ENCODE measurements at regions not wholly inside any gene's neighbourhood (a gene's known extent, or its start where the extent isn't known, plus 50 kb on each side); places are given as distances from the start of the nearest gene placed in this dataset.

DNA sequence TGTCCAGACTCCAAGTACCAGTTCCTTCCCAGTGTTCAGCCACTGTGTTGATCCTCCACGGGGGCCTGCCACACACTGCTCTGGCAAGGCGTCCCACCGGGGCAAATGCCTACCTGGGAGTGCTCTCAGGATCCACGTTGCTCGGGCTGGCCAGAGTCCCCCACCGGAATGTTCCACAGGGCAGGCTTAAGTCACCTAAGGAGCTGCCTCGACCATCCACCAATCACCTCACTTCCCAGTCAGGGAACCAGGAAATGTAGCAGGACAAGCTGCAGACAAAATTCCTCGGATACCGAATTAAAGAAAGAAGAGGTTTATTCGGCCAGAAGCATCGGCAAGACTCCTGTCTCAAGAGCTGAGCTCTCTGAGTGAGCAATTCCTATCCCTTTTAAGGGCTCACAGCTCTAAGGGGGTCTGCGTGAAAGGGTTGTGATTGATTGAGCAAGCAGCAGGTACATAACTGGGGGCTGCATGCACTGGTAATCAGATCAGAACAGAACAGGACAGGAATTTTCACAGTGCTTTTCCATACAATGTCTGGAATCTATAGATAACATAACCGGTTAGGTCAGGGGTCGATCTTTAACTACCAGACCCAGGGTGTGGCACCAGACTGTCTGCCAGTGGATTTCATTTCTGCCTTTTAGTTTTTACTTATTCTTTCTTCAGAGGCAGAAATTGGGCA, 56.9 kb upstream of the EDNRB start:
- ChIA-PET CTCF (no interaction called here), POLR2A (ENCODE audit: low non-redundant PET) (no interaction called here)
- no TSS peak for BruUV-seq (replicated peaks)
- Histone ChIP-seq H3K36me3 (ENCODE audit: insufficient read depth, low read length, poor library complexity, severe bottlenecking) (no peaks in the 10 kb centered on the region), H3K4me1 (ENCODE audit: insufficient read depth, low read length, poor library complexity, severe bottlenecking) (no peaks in the 10 kb centered on the region), H3K9me3 (ENCODE audit: low read depth, low read length, poor library complexity, severe bottlenecking) (peaks cover 5% of the 10 kb centered on the region), H3K4me3 (ENCODE audit: low read depth, low read length, poor library complexity, severe bottlenecking) (no peak overlapping the region), H3K27me3 (replicated peaks; ENCODE audit: insufficient read depth, low read depth, low read length, poor library complexity) (no peaks in the 10 kb centered on the region), H3K27ac (ENCODE audit: low read depth, low read length, poor library complexity, severe bottlenecking) (no peak overlapping the region)
- DNase-seq (ENCODE audit: low spot score) = no peak
- intact Hi-C loops (cut with micrococcal nuclease; ENCODE audit: unreplicated experiment) = no loop called here
- TF ChIP-seq EZH2 (IDR thresholded peaks at IDR 0.05; ENCODE audit: borderline replicate concordance, low read depth, low read length, poor library complexity, severe bottlenecking) = no peak
- no peak for TF ChIP-seq CTCF (conservative IDR thresholded peaks at IDR 0.05; ENCODE audit: low read depth, low read length)

- CTCF ChIA-PET = no interaction called here
- H3K9me3 ChIP-seq (ENCODE audit: low read depth, low read length, poor library complexity, severe bottlenecking) = no peaks in the 10 kb centered on the region
- POLR2A ChIA-PET (ENCODE audit: low non-redundant PET) = no interaction called here
- no peak for DNase-seq (ENCODE audit: low spot score)
- no peaks in the 10 kb centered on the region for H3K4me1 ChIP-seq (ENCODE audit: insufficient read depth, low read length, poor library complexity, severe bottlenecking)
- no peak overlapping the region for H3K4me3 ChIP-seq (ENCODE audit: low read depth, low read length, poor library complexity, severe bottlenecking)
- no peaks in the 10 kb centered on the region for H3K36me3 ChIP-seq (ENCODE audit: insufficient read depth, low read length, poor library complexity, severe bottlenecking)
- intact Hi-C loops (cut with micrococcal nuclease; ENCODE audit: unreplicated experiment) = no loop called here
- no peak overlapping the region for H3K27ac ChIP-seq (ENCODE audit: low read depth, low read length, poor library complexity, severe bottlenecking)
- no peaks in the 10 kb centered on the region for H3K27me3 ChIP-seq (replicated peaks; ENCODE audit: insufficient read depth, low read depth, low read length, poor library complexity)
- TF ChIP-seq EZH2 (IDR thresholded peaks at IDR 0.05; ENCODE audit: borderline replicate concordance, low read depth, low read length, poor library complexity, severe bottlenecking) = no peak
- TF ChIP-seq CTCF (conservative IDR thresholded peaks at IDR 0.05; ENCODE audit: low read depth, low read length) = no peak
- BruUV-seq (replicated peaks) = no TSS peak
Measured at GRCh38 chr13:77969299-77969698, 50.7 kb upstream of the EDNRB start.
